CD14-positive monocyte (primary cell): ENCODE measurements at regions not wholly inside any gene's neighbourhood (a gene's known extent, or its start where the extent isn't known, plus 50 kb on each side); places are given as distances from the start of the nearest gene placed in this dataset.
"Not testable (repeated sequence)": the region's sequence is repeated elsewhere in the genome, so short reads cannot be mapped to it uniquely, and the experiment has no call there.

Source experiments
- DNase-seq, 3 donors: peaks; one replicate each; pipeline ENCODE4 v3.0.0-alpha.2; 2011 to 2022
- H2AFZ ChIP-seq: 2 replicates; pipeline ENCODE4 v1.6.0; 2012; ENCODE audit warnings: mild to moderate bottlenecking, low read depth, low read length, inconsistent platforms; ENCODE audit not compliant: insufficient read depth, poor library complexity, severe bottlenecking
- H3K27ac ChIP-seq, 2 donors: 1 replicate in 1 of 2; 2 replicates in 1 of 2; pipeline ENCODE4 v1.5.1; 2012 to 2013; ENCODE audit warnings: low read length in 2 of 2, control low read depth in 1 of 2, inconsistent platforms in 1 of 2, low read depth in 1 of 2, mild to moderate bottlenecking in 1 of 2
- H3K27me3 ChIP-seq, 2 donors: one replicate each; pipeline versions ENCODE4 v1.6.0 to v1.6.1; 2011 to 2013; ENCODE audit warnings: low read length in 2 of 2; ENCODE audit not compliant: control insufficient read depth in 2 of 2, insufficient read depth in 2 of 2
- H3K36me3 ChIP-seq, 2 donors: replicated peaks in 1 of 2; 1 replicate in 1 of 2; 2 replicates in 1 of 2; pipeline versions ENCODE4 v1.5.1 to v1.6.1; 2012 to 2013; ENCODE audit warnings: low read length in 2 of 2, control low read depth in 1 of 2, inconsistent platforms in 1 of 2, mild to moderate bottlenecking in 1 of 2; ENCODE audit not compliant: insufficient read depth in 2 of 2, control insufficient read depth in 1 of 2
- H3K4me1 ChIP-seq, 2 donors: 1 replicate in 1 of 2; 2 replicates in 1 of 2; pipeline versions ENCODE4 v1.5.1 to v1.6.1; 2012 to 2013; ENCODE audit warnings: low read length in 2 of 2, control low read depth in 1 of 2, inconsistent platforms in 1 of 2, mild to moderate bottlenecking in 1 of 2, moderate library complexity in 1 of 2; ENCODE audit not compliant: insufficient read depth in 2 of 2, control insufficient read depth in 1 of 2
- H3K4me2 ChIP-seq: replicated peaks from 2 replicates; pipeline ENCODE3; 2012; ENCODE audit warnings: low read length, moderate library complexity, mild to moderate bottlenecking; ENCODE audit not compliant: poor library complexity, severe bottlenecking; ENCODE audit errors: extremely low read depth
- H3K4me3 ChIP-seq, 3 experiments: fragments of 200-600 bp in 1 of 3; sonication (generic) in 1 of 3; replicated peaks in 1 of 3; 1 replicate in 2 of 3; 2 replicates in 1 of 3; pipeline ENCODE4 v1.5.1; 2011 to 2013; ENCODE audit warnings: low read length in 3 of 3, mild to moderate bottlenecking in 3 of 3, control low read depth in 2 of 3, low read depth in 2 of 3, inconsistent platforms in 1 of 3, moderate library complexity in 1 of 3
- H3K79me2 ChIP-seq: 2 replicates; pipeline ENCODE4 v1.6.0; 2012; ENCODE audit warnings: mild to moderate bottlenecking, control low read depth, inconsistent platforms, low read length, moderate library complexity; ENCODE audit not compliant: insufficient read depth
- H3K9ac ChIP-seq: 2 replicates; pipeline ENCODE4 v1.6.0; 2017; ENCODE audit warnings: low read length, mild to moderate bottlenecking; ENCODE audit not compliant: insufficient read depth, poor library complexity, severe bottlenecking
- H3K9me3 ChIP-seq, 2 donors: replicated peaks in 1 of 2; 1 replicate in 1 of 2; 2 replicates in 1 of 2; pipeline versions ENCODE4 v1.5.1 to v1.6.1; 2012 to 2013; ENCODE audit warnings: low read length in 2 of 2, control low read depth in 1 of 2; ENCODE audit not compliant: control insufficient read depth in 1 of 2, insufficient read depth in 1 of 2
- H4K20me1 ChIP-seq: 2 replicates; pipeline ENCODE4 v1.6.0; 2012; ENCODE audit warnings: mild to moderate bottlenecking, low read length, control low read depth, moderate library complexity; ENCODE audit not compliant: insufficient read depth
- H3K27ac Mint-ChIP-seq, 7 donors: one replicate each; pipeline ENCODE4 v1.8.0; 2020; ENCODE audit warnings: mild to moderate bottlenecking in 7 of 7, mixed read lengths in 7 of 7, moderate library complexity in 6 of 7, inconsistent platforms in 2 of 7
- H3K27me3 Mint-ChIP-seq, 3 donors: one replicate each; pipeline ENCODE4 v1.8.0; 2021 to 2022; ENCODE audit warnings: low read depth in 3 of 3, mild to moderate bottlenecking in 3 of 3, mixed read lengths in 3 of 3, moderate library complexity in 3 of 3, inconsistent platforms in 1 of 3
- H3K36me3 Mint-ChIP-seq, 2 donors: one replicate each; pipeline ENCODE4 v1.8.0; 2020; ENCODE audit warnings: mixed read lengths in 2 of 2, inconsistent platforms in 1 of 2, mild to moderate bottlenecking in 1 of 2
- H3K4me1 Mint-ChIP-seq: one replicate; pipeline ENCODE4 v1.8.0; 2020; ENCODE audit warnings: mild to moderate bottlenecking, mixed read lengths
- H3K4me3 Mint-ChIP-seq, 2 donors: one replicate each; pipeline ENCODE4 v1.8.0; 2020; ENCODE audit warnings: mild to moderate bottlenecking in 2 of 2, mixed read lengths in 2 of 2, moderate library complexity in 1 of 2
- H3K9me3 Mint-ChIP-seq, 7 donors: one replicate each; pipeline ENCODE4 v1.8.0; 2020 to 2022; ENCODE audit warnings: mixed read lengths in 7 of 7, mild to moderate bottlenecking in 6 of 7, moderate library complexity in 6 of 7, inconsistent platforms in 2 of 7
- WGBS: methylation state at CpG from one replicate; pipeline ENCODE4 v1.1.5; 2013; ENCODE audit warnings: missing lambda C conversion rate; ENCODE audit not compliant: insufficient coverage; 5-methylcytosine and 5-hydroxymethylcytosine counted together
- intact Hi-C, 2 donors: fragments of 100-400 bp; cut with micrococcal nuclease; formaldehyde crosslinking; loops; one replicate each; pipeline versions ENCODE4 v1.15.0 to v1.15.1; 2023
- TF ChIP-seq, protein P1 (sequence below): fragments of 200-600 bp; IDR thresholded peaks from one replicate; pipeline ENCODE4 v1.8.0; 2022; ENCODE audit warnings: antibody characterized with exemption, mild to moderate bottlenecking

- Histone ChIP-seq H3K4me2 (no peak overlapping the region), H3K4me3 (no peak overlapping the region), H2AFZ (no peak overlapping the region), H4K20me1 (no peaks in the 10 kb centered on the region), H3K27ac (no peak overlapping the region), H3K79me2 (no peaks in the 10 kb centered on the region), H3K9ac (no peak overlapping the region), H3K9me3 (no peaks in the 10 kb centered on the region), H3K36me3 (no peaks in the 10 kb centered on the region), H3K27me3 (no peaks in the 10 kb centered on the region), H3K4me1 (peaks cover 2 to 7% of the 10 kb centered on the region in 2 donors)
- TF ChIP-seq, protein P1, sequence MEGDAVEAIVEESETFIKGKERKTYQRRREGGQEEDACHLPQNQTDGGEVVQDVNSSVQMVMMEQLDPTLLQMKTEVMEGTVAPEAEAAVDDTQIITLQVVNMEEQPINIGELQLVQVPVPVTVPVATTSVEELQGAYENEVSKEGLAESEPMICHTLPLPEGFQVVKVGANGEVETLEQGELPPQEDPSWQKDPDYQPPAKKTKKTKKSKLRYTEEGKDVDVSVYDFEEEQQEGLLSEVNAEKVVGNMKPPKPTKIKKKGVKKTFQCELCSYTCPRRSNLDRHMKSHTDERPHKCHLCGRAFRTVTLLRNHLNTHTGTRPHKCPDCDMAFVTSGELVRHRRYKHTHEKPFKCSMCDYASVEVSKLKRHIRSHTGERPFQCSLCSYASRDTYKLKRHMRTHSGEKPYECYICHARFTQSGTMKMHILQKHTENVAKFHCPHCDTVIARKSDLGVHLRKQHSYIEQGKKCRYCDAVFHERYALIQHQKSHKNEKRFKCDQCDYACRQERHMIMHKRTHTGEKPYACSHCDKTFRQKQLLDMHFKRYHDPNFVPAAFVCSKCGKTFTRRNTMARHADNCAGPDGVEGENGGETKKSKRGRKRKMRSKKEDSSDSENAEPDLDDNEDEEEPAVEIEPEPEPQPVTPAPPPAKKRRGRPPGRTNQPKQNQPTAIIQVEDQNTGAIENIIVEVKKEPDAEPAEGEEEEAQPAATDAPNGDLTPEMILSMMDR, result no peak
- Mint-ChIP-seq H3K4me3 (no peak overlapping the region), H3K27ac (no peak overlapping the region), H3K27me3 (peaks cover 0 to 1% (median 0%) of the 10 kb centered on the region in 3 donors), H3K4me1 (peaks cover 7% of the 10 kb centered on the region), H3K9me3 (peaks cover 0 to 2% (median 0%) of the 10 kb centered on the region in 7 donors), H3K36me3 (no peaks in the 10 kb centered on the region)
- WGBS, result 98% methylated on average over 16 of the region's 27 CpGs
- DNase-seq, result no peak
- intact Hi-C loops, result no loop called here
These were observed 275.9 kb upstream of the FRG1 start for GRCh38 chr4:189664693-189665250.

- H3K79me2 ChIP-seq, H3K27ac Mint-ChIP-seq, DNase-seq, intact Hi-C loops, H3K4me1 Mint-ChIP-seq, H3K27ac ChIP-seq, H3K4me1 ChIP-seq, H3K27me3 ChIP-seq, H3K27me3 Mint-ChIP-seq, H2AFZ ChIP-seq, H3K9me3 Mint-ChIP-seq, H4K20me1 ChIP-seq, H3K9ac ChIP-seq, H3K36me3 Mint-ChIP-seq, H3K4me2 ChIP-seq, H3K4me3 Mint-ChIP-seq, H3K4me3 ChIP-seq, H3K36me3 ChIP-seq, H3K9me3 ChIP-seq: not testable (repeated sequence)
- no CpG with 5 or more reads among the region's 2 CpGs for WGBS
These were observed 274.9 kb upstream of the FRG1 start for GRCh38 chr4:189665712-189666305.

- H3K4me3 Mint-ChIP-seq, H3K4me1 ChIP-seq, H3K27ac ChIP-seq, H3K79me2 ChIP-seq, H2AFZ ChIP-seq, H3K4me3 ChIP-seq, H3K36me3 ChIP-seq, intact Hi-C loops, H3K4me1 Mint-ChIP-seq, H3K27ac Mint-ChIP-seq, DNase-seq, H3K9me3 ChIP-seq, H3K36me3 Mint-ChIP-seq, H3K27me3 Mint-ChIP-seq, H4K20me1 ChIP-seq, H3K9me3 Mint-ChIP-seq, H3K9ac ChIP-seq, H3K27me3 ChIP-seq, H3K4me2 ChIP-seq: not testable (repeated sequence)
- WGBS, result no CpG with 5 or more reads among the region's 1 CpG
These were observed 273.3 kb upstream of the FRG1 start for GRCh38 chr4:189667386-189667785.

- H3K9ac ChIP-seq, H3K9me3 ChIP-seq, DNase-seq, H3K27ac Mint-ChIP-seq, H3K36me3 Mint-ChIP-seq, H3K79me2 ChIP-seq, H3K4me1 Mint-ChIP-seq, intact Hi-C loops, H3K27me3 ChIP-seq, H4K20me1 ChIP-seq, H3K4me2 ChIP-seq, H3K27ac ChIP-seq, H3K9me3 Mint-ChIP-seq, H3K36me3 ChIP-seq, H3K4me1 ChIP-seq, H3K4me3 Mint-ChIP-seq, H3K27me3 Mint-ChIP-seq, H3K4me3 ChIP-seq, H2AFZ ChIP-seq: not testable (repeated sequence)
- no CpG with 5 or more reads among the region's 8 CpGs for WGBS
These were observed 242.9 kb upstream of the FRG1 start for GRCh38 chr4:189697675-189698245.
